DMS79 (cell line): ENCODE measurements at regions not wholly inside any gene's neighbourhood (a gene's known extent, or its start where the extent isn't known, plus 50 kb on each side); places are given as distances from the start of the nearest gene placed in this dataset.

ENCODE experiments used
- DNase-seq: peaks from one replicate; lab custom pipeline; 2025; lab: John Stamatoyannopoulos, UW

DNA sequence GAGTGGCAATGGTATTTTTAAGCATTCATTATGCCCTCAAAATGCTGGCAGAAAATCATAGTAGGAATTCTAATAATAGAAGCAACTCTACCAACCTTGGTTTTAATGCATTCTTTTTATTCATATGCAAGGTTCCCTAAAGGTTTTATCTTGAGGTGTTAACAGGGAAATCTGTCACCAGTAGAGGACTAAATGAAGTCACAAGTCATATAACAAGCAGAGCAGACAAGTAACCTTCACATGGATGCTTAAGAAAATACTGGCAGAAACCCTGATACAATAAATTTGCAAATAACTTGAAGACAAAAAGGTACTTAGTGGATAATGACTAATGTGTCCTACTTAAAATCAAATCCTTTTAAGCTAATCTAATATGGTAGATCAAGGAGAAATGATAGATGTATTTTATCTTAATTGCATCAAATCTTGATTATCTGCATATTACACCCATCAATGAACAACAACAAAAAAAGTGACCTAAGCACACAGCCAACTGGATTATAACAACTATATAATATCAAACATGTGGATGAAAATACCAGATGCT lies 73.3 kb downstream of the RFC3 start:
- no peak for DNase-seq

DNA sequence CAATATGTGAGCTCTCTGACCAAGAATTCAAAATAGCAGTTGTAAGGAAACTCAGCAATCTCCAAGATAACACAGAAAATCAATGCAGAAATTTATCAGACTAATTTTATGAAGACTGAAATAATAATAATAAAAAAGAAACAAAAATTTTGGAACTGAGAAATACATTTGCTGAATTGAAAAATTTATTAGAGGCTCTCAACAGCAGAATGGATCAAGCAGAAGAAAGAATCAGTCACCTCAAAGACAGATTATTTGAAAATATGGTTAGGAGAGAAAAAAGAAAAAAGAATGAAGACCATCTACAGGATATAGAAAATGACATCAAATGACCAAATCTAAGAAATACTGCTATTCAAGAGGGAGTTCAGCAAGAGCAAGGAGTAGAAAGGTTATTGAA lies 75.6 kb downstream of the RFC3 start:
- DNase-seq, result no peak

GRCh38 chr13:33904431-33904830 lies 86.5 kb downstream of the RFC3 start:
- no peak for DNase-seq

DNA sequence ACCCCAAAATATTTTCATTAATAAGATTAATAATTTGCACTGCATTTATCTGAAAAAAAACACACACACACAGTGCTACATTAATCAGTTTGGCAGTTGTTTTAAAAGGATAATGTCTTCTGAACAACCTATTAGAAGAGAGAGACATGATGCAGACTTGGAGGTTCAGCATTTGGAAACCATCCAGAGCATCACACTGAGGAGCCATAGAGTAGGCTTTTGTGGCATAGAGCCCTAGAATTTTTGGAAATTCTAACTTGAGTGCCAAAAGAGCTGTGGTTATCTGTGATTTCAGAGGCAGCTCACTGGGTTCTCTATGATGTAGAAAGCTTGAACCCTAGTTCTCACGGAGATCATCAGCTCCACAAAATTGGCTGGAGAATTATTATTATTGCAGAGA lies 90.2 kb downstream of the RFC3 start:
- DNase-seq, result no peak

- no peak for DNase-seq
Observed at GRCh38 chr13:33910255-33910654, 92.3 kb downstream of the RFC3 start.

DNA sequence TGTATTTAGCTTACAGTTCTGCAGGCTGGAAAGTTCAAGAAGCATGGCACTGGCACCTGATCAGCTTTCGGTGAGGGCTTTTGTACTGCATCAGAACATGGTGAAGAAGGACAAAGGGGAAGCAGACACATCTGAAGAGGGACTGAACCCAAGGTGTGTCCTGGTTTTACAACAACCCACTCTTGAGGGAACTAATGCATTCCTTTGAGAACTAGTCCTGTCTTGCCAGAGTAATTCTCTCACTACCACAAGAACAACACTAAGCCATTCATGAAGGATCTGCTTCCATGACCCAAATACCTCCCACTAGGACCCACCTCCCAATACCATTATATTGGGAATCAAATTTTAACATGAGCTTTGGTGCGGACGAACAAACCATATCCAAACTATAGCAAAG lies 93.6 kb downstream of the RFC3 start:
- no peak for DNase-seq

GRCh38 chr13:33913829-33914228 lies 95.9 kb downstream of the RFC3 start:
- no peak for DNase-seq

DNA sequence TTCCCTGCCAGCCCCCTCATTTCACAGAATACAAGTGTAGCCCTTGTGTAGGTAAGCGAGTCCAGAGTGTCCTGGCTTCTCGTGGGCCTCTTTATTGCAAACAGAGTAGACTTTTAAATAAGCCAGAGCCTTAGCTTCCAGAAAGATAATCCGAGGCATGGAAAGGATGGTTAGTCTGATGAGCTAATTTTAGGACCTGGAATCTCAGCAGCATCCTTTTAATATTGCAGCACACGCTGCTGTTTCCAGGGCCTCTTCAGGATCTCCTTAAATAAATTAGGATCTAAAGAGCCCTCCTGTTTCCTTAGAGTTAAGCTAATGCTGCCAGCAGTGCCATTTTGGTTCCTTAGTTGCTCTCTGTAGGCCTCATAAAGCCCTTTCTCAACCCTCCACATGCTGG lies 99.2 kb downstream of the RFC3 start:
- no peak for DNase-seq

GRCh38 chr13:33918199-33918932 lies 100.4 kb downstream of the RFC3 start:
- no peak for DNase-seq

DNA sequence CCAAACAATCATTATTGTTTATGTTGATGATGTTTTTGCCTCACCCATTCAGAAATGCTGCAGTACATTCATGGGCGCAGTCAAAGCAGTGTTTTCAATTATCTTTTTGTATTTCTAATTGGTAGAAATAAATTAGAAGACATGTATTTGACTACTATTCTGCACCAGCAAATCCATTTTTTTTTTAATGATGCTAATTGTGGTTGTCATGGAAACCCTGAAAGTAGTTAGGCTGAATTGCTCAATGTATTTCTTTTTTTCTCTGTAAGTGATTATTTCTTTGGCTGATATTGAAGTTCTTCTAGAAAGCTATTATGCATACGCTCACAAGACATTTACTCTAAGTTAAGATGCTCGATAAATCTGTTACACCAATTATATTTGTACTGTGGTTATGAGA lies 101.2 kb downstream of the RFC3 start:
- DNase-seq, result no peak

DNA sequence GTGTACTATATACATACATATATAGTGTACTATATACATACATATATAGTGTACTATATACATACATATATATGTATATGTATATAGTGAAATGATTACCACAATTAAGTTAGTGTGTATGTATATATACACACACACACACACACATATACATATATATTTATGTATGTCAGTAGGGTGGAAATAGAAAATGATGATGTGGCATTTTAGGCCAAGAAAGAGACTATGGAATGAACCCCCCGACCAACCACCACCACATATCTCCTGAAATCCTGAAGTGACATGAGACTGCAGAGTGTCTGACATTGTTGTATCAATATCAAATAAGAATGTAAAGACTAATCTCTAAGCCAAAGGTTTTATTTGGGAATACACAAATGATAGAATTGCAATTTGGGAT lies 107.6 kb downstream of the RFC3 start:
- DNase-seq, result no peak

DNA sequence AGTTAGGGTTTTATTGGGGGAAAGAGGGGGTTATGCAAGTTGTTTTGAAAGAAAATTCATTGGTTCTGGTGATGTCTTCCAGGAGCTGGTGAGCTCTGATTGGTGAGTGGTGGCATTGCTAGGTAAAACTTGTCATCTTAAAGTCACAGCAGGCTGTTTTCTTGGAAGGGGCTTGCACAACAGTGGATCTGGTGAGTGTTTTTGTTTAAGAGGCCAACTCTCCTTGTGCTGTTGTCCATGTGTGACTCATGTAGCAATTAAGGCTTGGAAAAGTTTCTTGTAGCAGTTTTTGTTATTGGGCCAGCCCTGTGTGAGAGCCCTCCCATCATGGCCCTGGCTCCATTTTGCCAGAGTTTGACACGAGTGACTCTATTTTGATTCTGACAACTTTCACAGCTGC lies 109.4 kb downstream of the RFC3 start:
- no peak for DNase-seq

DNA sequence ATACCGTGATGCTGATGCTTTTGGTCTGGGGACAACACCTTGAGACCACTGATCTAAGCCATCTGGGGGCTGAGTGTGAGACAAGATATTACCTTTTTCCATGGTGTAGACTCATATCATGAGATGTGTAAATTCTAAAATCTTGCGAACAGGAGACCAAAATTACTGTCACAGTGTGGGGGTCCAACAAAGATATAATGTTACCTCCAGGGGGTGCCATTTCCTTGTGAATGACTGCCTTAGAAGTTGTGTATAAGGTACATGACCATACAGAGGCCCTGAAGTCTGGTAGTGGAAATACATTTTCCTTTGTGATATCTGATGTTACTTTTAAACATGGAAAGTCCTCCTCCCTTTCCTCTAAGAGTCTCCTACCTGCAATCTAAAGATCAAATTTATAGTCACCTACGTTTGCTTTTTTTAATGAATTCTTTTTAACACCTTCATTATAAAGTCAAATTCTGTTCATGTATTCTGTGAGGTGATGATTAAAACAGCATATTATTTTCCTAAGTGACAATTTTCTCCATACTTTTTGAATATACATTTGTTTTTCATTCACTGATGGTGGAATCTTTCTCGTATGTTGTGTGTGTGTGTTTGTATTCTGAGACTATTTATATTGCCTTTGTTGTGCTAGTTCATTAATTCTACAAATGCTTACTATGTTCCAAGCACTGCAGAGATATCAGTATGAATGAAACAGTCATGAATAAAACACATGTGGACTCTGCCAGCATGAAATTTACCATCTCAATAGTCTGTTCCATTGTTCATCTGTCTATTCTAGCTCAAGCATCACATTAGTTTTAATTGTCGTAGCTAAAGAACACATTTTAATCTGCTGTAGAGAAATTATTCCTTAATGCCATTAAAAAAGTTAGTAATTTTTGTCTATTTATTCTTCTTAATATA lies 113.7 kb downstream of the RFC3 start:
- DNase-seq, result no peak

DNA sequence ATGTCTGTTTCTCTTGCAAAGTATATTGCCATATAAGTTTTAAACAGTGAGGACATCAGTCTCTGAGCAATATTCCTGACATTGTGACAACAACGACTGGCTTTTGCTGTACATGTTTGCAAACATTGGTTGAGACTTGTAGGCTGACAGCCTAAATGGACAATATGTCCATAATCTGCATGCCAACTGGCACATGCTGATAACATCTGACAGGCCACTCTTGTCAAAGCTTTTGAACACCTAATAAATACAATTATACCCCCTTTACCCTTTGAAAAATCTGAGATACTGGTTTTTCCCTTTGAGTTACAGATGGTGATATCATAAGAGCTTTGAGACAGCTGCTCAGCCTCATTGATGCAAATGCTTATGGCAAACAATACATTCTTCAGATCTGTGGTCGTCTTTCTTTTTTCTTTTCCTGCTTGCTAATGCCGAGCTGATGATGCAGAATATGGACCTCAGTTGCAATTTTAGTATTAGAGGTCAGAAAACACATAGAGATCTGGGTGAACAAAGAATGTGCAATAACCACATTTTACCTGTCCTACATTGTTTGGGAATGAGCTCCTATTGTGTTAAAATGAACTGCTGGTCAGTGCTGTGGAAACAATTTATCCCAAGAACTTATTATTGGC lies 114.9 kb downstream of the RFC3 start:
- no peak for DNase-seq

DNA sequence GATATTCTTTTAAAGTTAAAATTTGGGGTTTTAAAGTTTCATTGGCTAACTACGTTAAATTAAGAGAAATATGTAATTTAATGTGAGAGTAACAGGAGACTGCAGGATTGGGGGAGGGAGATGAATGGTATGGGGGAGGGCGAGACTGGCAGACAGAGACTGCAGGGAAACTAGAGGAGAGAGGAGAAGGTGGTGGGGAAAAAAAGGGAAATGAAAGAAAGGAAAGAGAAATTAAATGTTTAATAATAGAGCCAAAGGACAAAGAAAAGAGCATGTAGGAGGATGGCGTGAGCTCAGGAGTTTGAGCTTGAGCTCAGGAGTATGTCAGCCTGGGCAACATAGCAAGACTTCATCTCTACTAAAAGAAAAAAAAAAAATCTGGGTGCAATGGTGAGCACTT lies 115.9 kb downstream of the RFC3 start:
- DNase-seq, result no peak

DNA sequence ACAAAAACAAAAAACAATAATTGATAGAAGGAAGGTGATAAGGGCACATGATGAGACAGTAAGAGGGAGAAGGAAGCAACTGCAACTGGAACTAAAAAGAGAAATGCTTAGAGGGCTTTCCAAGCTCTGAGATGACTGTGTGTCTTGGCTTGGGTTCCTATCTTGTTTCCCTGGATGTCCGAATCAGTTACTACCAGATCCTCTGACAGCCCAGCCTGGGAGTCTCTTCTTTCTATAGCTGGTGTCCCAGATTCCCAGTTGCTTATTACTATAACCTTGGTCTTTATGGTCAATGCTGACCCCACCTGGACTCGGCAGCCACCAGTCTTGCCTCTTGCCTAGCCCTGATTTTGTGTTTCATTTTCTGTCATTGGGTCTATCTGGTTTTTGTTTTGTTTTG lies 116.4 kb downstream of the RFC3 start:
- no peak for DNase-seq

DNA sequence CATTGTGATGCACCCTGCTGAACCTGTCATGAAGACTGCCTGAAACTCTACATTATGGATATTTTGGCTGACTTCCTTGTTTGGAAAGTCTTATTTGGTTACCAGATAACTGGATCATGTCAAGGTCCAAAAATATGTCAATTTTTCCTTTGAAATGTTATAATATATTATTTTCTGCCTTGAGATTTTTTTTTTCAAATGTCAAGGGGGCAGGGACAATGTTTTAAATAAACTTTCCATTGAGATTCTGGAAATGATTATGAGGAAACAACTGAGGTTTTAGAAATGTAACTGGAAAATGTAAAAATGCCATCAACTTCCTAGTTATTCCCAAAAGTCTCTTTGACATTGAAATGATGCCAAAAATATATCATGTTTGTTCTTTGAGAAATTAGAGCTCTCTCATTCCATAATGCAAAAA lies 117.0 kb downstream of the RFC3 start:
- DNase-seq, result no peak

- DNase-seq, result no peak
Observed at GRCh38 chr13:33935969-33936368, 118.0 kb downstream of the RFC3 start.

DNA sequence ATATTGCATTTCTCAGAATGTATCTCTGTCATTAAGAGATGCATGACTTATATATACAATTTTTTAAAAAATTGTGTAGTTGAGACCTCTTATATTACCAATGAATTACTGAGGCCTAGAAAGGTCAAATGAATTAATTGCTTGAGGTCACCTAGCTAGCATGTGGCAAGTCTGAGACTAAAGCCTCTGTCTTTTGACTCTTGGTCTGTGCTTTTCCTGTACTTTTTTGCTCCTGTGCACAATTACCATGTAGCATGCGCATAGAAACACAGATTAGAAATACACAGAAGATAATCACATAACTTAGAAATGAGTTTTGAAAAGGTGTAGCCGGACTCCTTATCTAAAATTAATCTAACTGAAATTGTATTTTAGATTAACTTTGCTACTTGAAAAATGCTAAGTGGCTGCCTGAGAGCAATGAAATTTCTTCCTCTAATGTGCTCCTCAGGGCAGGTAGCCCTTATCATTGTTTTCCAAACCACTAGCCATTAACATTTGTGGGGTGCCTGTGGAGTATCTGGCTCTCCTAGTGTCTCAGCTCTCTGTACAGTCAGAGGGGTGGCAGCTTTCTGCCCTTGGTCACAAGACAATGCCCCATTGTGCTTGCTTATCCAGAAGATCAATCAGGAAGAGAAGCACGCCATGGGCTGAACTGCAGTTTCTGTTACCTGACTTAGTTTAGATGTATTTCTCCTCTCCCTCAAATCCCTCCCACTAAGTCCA lies 119.6 kb downstream of the RFC3 start:
- DNase-seq, result no peak

DNA sequence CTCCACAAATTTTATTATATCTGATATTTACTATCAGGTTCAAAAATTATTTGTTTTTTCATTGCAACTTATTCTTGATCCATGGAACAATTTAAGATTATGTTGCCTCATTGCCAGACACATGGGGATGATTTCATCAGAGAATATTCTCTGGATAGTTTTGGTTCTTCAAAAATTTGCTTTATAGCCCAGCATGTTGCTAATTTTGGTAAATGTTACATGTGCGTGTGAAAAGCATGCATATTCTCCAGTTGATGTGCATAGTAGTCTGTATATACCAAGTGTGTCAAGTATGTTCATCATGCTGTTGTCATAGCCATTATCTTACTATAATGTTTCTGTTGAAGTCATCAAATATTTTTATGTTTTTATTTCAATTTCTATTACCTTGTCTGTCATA lies 122.3 kb downstream of the RFC3 start:
- no peak for DNase-seq

DNA sequence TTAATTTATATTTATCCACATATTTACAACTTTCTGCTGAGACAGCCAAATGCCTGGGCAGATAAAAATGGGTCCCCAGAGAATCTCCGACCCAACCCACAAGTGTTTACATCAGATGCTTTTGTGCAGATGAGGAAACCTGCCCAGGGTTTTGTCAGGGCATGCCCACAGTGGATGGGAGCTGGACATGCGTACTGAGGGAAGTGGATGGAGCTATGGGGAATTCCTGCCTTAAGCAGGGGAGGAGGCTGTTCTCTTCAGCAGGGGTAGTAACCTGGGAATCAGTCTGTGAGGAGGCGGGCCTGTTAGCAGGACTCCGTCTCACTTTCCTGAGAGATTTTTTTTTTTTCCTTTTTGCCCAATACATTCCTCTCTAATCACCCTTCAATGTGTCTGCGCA lies 122.9 kb downstream of the RFC3 start:
- DNase-seq, result no peak

- no peak for DNase-seq
Observed at GRCh38 chr13:33945477-33945876, 127.5 kb downstream of the RFC3 start.
